HG02870 (cell line): ENCODE measurements at regions not wholly inside any gene's neighbourhood (a gene's known extent, or its start where the extent isn't known, plus 50 kb on each side); places are given as distances from the start of the nearest gene placed in this dataset.
"Not testable (repeated sequence)": the region's sequence is repeated elsewhere in the genome, so short reads cannot be mapped to it uniquely, and the experiment has no call there.

Experiments used
- ATAC-seq: cut with Tn5 transposase; IDR thresholded peaks from one replicate; pipeline ENCODE4 v1.9.1; 2021; ENCODE audit warnings: mild to moderate bottlenecking, moderate library complexity; ENCODE audit not compliant: unreplicated experiment

DNA sequence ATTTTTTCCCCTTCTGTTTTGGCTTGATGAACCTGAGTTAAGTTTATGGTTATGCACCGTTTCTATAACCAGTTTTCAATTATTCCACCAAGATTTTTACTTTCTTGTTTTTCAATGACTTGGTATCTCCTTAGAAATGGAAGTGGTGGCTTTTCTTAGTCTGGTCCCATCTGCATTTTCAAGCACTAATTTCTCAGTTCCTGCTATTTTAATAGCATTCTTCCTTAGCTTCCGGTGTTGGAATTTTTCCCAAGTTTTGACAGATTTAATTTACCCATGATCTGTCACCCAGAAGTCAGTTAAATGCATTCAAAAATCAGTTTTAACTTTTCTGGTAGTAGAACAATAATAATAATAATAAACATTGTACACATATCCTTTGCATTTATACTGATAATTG, 184.6 kb upstream of the OLFM3 start:
- no peak for ATAC-seq

DNA sequence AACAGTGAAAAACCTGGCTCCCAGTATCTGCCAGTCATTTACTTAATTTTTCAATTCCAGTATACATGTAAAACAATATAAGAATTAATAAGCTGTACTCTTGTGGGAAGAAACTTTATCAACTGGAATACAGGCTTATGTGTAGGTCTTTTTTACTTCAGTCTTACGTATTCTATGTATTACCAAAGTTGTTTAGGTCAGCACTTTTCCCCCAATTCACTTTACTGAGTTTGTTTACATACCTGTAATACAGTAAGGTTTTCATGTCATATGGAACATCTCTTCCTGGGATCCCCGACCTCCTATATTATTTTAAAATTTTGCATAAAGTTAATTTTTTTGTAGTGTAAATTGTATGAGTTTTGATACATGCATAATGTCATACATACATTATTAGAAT, 181.8 kb upstream of the OLFM3 start:
- no peak for ATAC-seq

DNA sequence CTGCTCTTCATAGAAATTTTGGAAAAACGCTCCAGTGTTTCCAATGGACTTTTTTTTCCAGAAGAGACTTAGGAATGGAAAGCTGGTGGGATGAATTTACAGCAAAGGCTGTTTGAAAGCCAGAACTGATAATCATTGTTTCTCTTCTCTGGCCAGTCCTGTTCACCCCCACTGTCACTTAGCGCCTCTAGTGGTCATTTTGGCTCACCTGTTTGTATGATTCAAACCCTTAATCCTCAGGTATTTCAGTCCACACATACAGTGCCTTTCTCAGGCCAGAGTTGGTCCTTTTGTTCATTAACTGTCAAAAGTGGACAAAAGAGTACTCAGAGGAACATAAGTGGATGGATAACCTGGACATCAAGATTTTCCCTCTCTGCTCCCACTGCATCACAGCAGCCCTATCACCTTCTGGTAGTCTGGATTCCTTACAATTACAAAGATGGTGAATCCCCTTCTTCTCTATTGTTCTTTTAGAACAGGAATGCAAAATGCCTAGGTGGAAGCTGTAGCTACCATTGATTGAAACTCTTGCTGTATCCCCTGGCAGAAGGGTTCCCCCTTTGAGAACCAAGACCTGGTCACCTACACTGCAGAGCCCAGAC, 177.6 kb upstream of the OLFM3 start:
- peak; percentile 94 for ATAC-seq

DNA sequence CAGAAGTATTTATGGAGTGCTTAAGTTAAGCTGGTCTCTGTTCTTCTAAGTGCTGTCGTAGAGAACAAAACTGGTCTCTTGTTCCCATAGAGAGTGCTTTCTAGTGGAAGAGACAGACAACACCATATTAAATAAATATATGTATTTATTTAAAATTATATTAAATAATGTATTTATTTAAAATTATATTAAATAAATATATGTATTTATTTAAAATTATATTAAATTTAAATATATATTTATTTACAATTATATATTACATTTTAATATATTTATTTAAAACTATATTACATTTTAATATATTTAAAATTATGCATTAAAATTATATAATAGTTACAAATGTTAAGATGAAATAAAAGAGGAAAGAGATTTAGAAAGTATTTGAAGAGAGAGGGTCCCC, 175.5 kb upstream of the OLFM3 start:
- ATAC-seq: no peak

DNA sequence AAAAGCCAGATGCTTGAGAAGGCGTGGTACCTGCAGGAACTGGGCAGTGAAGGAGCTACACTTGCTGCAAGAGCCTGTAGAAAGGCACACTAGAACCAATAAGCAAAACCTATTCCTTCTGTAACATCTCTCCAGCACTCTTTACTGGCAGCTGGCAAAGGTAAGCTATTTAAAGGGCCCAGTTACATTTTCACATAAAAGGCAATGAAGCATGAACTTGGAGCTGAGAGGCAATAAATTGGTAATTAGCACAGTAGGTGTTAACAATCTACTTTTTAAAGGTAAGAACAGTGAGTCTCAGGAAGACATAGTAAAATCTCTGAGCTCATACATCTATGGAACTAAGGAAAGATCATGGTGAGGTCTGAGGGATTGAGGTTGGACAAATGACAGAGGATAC, 167.1 kb upstream of the OLFM3 start:
- ATAC-seq: no peak

DNA sequence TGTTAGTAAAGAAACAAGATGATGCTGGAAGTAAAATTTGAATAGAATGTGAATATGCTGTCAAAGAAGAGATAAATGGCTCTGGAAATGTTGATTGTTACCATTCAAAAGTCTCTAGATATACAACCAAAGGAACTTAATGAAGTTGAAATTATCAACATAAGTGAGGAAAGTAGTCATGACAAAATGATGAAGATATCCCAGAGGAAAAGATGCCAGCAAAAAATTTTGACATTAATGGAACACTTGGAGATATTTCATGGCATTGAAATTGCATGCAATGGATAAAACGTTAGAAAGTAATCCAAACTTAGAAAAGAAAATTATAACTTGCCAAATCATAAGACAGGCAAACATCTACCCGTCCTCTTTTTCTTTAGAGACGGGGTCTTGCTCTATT, 154.5 kb upstream of the OLFM3 start:
- ATAC-seq: no peak

DNA sequence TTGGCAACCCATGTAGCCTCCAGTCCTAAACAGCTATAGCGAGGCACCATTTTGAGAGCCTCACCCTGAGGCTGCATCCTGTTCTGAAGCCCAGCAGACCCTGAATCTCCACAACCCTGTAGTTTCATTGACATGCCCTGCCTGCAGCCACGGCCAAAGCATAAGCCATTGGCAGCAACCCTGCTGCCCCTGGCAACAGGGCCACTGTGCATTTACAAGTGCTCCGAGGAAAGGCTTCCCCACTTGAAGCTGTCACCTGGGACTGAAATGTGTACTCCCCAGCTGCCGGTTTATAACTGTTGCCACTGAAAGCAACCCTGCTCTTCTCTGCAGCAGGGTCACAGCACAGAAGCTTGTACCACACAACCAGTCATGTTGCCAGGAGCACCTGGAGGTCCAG, 124.2 kb upstream of the OLFM3 start:
- no peak for ATAC-seq

DNA sequence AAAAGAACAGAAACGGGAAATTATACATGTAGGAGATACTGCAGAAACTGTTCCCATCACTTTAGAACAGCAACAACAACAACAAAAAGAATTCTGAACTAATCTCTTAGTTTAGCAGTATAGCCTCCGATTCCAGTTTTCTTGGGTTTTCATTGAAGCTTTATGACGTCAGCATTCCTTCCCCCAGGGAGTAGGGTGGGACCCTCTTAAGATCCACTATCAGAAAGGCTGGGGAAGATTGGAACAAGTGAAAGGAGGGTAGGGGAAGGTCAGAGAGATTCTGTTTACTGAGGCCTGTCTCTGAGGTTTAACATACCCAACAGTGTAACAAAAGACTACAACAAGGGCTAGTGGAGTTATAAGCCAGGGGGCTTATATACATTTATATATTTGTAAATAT, 121.4 kb upstream of the OLFM3 start:
- ATAC-seq: no peak

DNA sequence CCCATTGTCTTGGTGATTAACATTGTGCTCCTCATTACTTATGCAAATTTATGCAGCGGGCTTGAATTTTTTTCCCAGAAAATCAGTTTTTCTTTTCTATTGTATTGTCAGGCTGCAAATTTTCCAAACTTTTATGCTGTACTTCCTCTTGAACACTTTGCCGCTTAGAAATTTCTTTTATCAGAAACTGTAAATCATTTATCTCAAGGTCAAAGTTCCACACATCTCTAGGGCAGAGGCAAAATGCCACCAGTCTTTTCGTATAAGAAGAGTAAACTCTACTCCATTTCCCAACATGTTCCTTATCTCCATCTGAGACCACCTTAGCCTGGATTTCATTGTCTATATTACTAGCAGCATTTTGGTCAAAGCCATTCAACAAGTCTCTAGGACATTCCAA, 113.9 kb upstream of the OLFM3 start:
- ATAC-seq: no peak

DNA sequence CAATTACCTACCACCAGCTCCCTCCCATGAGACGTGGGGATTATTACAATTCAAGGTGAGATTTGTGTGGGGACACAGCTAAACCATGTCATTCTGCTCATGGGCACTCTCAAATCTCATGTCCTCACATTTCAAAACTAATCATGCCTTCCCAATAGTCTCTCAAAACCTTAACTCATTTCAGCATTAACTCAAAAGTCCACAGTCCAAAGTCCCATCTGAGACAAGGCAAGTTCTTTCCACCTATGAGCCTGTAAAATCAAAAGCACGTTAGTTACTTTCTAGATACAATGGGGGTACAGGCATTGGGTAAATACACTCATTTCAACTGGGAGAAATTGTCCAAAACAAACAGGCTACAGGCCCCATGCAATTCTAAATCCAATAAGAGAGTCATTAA, 112.8 kb upstream of the OLFM3 start:
- ATAC-seq: not testable (repeated sequence)

DNA sequence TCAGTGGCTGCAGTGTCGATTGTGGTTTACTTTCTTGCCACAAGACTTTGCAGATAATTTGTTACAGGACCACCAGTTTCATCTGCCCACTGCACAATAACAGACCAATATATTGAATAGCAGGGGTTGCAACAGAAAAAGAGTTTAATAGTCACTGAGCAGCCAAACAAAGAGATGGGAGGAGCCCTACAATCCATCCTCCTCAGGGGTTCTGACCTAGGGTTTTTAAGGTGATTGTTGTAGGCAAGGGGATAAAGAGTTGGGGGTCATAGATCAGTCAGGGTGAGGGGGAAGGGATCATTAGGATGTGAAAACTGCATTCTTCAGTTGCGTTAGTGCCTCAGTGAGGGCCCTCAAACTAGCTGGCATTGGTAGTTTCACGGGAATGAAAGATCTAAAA, 110.7 kb upstream of the OLFM3 start:
- ATAC-seq: no peak

DNA sequence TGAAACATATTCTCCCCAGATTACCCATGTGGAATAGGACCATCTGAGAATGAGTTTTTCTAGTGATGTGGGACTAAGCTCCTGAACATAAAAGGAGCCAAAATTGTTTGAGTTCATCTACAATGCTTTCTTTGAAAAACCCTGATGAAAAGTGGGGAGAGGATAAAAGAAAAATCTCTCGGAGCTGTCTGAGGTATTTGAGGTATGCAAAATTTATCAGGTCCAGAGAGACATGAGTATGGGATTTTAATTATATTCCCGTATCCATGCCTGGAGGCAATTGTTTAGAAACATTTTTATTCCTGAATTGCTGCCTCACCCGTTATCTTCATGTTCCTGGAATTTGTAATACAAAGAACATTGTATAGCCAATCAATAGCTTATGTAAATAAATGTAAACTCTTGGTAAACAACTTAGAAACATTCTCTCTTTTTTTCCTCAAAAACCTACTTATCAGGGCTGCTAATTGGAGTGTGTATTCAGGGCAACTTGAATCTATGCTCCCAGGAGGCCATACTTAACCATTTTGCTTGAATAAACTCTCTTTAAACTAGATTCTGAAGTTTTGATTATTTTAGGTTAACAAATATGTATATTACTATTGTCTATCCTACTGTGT, 109.3 kb upstream of the OLFM3 start:
- no peak for ATAC-seq

DNA sequence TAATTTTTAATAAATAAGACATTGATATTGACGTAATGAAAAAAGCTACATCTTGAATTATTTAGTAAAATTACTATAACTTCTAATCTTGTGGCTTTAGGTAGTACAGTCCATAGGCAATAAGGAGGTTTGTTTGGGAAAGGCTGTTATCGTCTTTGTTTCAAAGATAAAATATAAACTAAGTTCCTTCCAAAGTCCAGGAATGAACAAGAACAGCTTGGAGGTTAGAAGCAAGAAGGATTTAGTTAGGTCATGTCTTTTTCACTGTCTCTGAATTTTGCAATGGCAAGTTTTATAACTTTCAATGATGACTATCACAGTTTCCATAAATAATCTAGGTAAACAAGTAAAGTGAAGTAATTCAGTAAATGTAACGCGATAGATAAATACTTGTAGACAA, 106.9 kb upstream of the OLFM3 start:
- ATAC-seq: no peak

DNA sequence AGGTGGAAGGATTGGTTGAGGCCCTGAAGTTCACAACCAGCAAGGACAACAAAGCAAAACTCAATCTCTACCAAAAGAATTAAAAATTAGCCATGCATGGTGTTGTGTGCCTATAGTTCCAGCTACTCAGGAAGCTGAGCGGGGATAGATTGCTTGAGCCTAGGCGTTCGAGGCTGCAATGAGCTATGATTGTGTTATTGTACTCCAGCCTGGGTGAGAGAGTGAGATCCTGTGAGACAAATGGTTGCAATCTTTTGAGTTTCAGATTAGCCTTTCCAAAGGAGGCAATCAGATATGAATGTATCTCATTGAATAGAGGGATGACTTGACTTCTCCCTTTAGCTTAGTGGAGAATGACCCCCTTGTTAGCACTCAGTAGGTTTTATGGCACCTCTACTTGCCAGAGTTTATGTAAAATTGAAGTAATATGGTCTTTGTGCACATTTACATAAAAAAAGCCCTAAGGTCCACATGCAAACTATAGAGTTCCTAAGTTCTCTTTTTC, 105.6 kb upstream of the OLFM3 start:
- ATAC-seq: no peak

DNA sequence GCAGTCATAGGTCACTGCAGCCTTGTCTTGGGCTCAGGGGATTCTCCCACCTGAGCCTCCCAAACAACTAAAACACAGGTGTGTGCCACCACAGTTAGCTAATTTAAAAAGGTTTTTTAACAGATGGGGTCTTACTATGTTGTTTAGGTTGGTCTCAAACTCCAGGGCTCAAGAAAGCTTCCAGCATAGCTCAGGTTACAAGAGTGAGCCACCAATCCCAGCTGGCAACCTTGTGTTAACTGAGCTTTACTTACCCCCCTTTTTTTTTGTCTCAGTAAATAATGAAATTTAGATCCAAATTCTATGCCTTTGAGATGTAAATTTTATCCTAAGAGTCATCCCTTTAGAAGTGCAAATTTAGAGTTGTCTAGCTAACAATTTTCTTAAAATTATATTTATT, 103.9 kb upstream of the OLFM3 start:
- no peak for ATAC-seq

DNA sequence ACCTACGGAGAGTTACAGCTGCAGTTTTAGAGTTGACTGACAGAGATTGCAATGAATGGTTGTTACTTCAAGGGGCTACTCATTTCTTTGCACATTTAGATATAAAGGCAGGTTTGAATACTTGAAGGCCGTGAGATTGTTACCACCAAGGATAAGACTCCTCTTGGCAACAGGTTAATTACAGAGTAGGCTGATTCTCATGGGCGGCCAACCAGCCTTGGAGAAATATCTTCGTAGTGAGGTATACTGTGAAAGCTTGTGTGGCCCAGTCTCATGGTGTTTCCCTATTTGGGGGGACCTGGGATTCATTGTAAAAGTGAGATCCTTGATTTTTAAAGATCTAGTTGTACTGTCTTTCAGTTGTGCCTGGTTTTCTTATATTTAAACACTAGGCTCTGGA, 103.2 kb upstream of the OLFM3 start:
- no peak for ATAC-seq

DNA sequence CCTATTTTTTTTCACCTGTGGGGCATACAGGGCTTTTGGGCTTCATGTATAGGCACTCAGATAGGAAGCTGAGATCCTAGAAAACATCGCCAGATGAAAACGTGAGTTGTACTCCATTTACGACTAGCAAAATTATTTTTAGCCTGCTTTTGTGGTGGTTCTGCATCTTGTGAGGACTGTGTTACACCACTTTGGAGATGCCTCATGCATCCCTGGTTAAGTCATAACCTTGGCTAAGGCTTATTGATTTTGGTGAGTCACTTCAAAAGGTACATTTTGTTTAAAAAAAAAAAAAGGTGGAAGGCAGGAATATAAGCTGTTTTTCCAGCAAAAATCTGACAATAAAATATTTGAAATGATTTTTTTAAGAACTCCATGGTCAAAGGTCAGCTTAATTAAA, 101.8 kb upstream of the OLFM3 start:
- ATAC-seq: no peak

DNA sequence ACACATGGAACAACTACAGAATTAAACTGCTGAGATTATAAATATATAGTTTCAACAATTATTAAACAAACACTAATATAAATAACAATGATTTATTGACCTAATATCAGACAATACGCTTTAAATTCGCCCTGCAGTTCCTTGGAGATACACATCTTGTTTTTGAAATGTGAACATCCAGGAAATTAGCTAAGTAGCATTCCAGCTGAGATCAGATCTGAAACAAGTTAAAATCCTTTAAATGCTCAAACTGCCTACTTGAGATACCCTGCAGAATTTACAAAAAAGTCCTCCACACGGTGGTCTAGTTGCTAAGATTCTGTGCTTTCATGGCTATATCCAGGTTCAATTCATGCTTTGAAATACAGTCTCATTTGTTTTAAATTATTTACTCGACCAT, 101.4 kb upstream of the OLFM3 start:
- ATAC-seq: no peak

DNA sequence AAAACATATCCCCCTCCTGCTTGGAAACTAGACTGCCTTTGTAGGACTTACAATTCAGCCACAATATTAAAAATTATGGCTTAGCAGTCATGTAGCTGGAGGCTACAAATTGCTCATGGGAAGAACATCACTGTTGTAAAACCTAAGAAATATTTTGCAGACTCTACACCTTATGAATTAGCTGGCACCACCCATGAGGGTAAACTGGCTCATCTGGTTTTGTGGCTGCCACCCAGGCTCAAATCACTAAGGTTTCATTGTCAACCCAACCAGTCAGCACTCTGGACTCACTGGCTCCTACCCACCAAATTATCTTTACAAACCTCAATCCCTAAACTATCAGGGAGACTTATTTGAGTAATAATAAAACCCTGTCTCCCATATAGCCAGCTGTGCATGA, 100.7 kb upstream of the OLFM3 start:
- no peak for ATAC-seq

DNA sequence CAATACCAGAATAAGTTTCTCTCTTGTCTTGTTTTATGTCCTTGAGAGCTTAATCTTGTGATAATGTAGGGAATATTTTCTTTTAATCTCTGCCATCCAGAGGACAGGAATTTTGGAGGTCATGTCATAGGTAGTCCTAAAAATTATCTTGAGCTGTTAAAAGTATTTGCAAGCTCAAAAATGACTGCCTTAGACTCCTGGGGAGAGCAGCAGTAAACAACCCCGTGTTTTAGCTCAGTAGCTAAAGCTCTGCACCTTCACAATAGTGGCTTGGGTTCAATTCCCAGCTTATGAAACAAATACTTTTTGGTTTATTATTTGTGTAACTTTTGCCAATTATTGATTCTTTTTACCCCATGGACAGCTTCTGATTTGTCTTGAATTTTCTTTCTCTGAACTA, 99.4 kb upstream of the OLFM3 start:
- no peak for ATAC-seq

DNA sequence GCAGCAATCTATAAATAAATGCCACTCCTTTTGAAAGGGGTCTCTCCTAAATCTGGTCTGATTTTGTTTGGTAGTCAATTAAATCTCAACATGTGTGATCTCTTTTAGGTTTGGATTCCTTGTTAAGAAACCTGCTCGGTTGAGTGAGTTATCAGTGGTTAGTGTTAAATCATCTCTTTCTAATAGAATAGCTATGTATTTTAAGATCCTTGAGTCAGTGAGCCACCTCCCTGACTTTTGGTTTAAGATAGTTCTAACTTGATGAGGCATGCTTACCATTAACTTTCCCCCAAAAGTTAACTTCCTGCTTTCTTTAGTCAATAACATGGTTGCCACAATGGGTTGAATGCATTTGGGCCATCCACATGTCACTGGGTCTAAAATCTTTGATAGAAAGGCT, 93.1 kb upstream of the OLFM3 start:
- no peak for ATAC-seq

DNA sequence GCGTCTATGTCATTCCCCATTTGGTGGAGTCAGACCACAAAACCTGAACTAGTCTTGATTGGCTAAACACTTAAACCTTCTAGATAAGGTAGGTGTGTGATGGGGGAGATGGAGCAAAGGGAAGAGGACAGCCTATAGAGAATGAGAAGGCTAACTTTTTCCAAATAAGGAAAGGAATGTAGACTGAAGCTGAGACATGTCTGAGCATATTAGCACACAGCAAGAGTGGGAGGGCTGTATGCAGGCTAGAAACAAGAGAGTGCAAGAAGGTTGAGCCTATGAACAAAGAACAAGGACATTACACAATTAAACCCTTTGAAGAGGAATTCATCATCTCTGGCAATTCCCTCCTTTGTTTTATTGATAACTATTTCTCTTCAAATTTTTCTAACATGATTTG, 89.2 kb upstream of the OLFM3 start:
- ATAC-seq: no peak
